ENCODE measurements at regions not wholly inside any gene's neighbourhood (a gene's known extent, or its start where the extent isn't known, plus 50 kb on each side); places are given as distances from the start of the nearest gene placed in this dataset.

DNA sequence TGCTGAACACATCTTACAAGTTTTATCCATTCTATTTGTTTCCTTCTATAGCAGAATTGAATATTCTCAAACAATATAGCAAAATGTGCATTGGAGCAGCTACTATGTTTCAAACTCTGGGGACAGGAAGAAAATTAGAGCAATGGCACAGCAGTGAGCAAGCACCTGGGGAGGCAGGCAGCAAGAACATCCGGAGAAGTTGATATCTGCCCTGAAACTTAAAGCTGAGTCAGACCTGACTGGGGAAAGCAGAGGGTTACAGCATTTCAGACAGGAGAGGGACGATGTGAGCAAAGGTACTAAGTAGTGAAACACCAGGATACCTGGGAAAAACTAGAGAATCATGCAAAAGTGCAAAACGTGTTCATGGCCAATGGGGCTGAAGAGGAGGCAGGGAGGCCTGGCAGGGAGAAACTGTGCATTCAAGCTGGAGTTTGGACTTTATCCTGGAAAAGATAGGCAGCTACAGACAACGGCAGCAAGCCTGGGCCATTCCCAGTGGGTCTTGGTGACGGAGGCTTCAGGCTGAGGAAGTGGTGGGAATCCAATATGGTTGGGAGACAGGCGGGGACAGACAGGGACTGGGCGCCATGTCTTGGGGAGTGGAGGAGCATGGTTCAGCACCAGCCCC, 118.0 kb upstream of the CDKN3 start:
- intact Hi-C loops (cut with DNase I), result no loop called here
- no peaks in the 10 kb centered on the region for H3K9me3 ChIP-seq
- WGBS, 2 donors, result 82 to 91% methylated on average over 7 of the region's 7 CpGs
- no peak overlapping the region for H3K4me3 ChIP-seq
- H3K36me3 ChIP-seq, result no peaks in the 10 kb centered on the region
- no peaks in the 10 kb centered on the region for H3K4me1 ChIP-seq
- DNase-seq, result no peak
- H3K27ac ChIP-seq, result no peak overlapping the region
- H3K27me3 ChIP-seq, result no peaks in the 10 kb centered on the region
- TF ChIP-seq EP300 (IDR thresholded peaks at IDR 0.05), result no peak
- TF ChIP-seq POLR2AphosphoS5 (IDR thresholded peaks at IDR 0.05), result no peak

GRCh38 chr14:54282849-54283248, 114.0 kb upstream of the CDKN3 start:
- no peaks in the 10 kb centered on the region for H3K36me3 ChIP-seq
- H3K4me1 ChIP-seq, result no peaks in the 10 kb centered on the region
- no peaks in the 10 kb centered on the region for H3K27me3 ChIP-seq
- DNase-seq, result no peak
- H3K27ac ChIP-seq, result no peak overlapping the region
- no peaks in the 10 kb centered on the region for H3K9me3 ChIP-seq
- intact Hi-C loops (cut with DNase I), result no loop called here
- no peak overlapping the region for H3K4me3 ChIP-seq
- TF ChIP-seq POLR2A (IDR thresholded peaks at IDR 0.05) (no peak), CTCF (IDR thresholded peaks at IDR 0.05) (no peak), EP300 (IDR thresholded peaks at IDR 0.05) (no peak), POLR2AphosphoS5 (IDR thresholded peaks at IDR 0.05) (no peak)
- WGBS, 2 donors, result 82 to 84% methylated on average over 2 of the region's 2 CpGs

DNA sequence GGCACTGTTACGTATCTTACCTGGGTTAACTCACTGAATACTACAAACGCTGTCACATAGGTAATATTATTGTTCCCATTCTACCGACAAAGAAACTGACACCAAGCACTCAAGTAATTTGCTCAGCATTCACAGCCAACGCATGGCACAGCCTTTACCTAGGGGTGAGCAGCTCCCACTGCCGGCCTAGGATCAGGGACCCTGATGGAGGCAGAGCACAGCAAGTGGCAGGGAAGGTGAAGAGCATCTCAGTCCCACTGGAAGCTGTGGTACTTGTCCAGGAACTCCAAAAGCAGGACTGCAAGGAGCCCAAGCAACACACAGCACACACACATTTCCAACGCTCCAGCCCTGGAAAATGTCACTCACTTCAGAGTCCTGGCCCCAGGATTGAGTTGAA, 111.8 kb upstream of the CDKN3 start:
- intact Hi-C loops (cut with DNase I), result no loop called here
- TF ChIP-seq POLR2A (IDR thresholded peaks at IDR 0.05) (no peak), CTCF (IDR thresholded peaks at IDR 0.05) (no peak), EP300 (IDR thresholded peaks at IDR 0.05) (no peak), POLR2AphosphoS5 (IDR thresholded peaks at IDR 0.05) (no peak)
- no peaks in the 10 kb centered on the region for H3K27me3 ChIP-seq
- no peaks in the 10 kb centered on the region for H3K9me3 ChIP-seq
- 92 to 93% methylated on average over 6 of the region's 6 CpGs for WGBS, 2 donors
- DNase-seq, result no peak
- no peak overlapping the region for H3K4me3 ChIP-seq
- no peaks in the 10 kb centered on the region for H3K36me3 ChIP-seq
- H3K4me1 ChIP-seq, result no peaks in the 10 kb centered on the region
- H3K27ac ChIP-seq, result no peak overlapping the region

DNA sequence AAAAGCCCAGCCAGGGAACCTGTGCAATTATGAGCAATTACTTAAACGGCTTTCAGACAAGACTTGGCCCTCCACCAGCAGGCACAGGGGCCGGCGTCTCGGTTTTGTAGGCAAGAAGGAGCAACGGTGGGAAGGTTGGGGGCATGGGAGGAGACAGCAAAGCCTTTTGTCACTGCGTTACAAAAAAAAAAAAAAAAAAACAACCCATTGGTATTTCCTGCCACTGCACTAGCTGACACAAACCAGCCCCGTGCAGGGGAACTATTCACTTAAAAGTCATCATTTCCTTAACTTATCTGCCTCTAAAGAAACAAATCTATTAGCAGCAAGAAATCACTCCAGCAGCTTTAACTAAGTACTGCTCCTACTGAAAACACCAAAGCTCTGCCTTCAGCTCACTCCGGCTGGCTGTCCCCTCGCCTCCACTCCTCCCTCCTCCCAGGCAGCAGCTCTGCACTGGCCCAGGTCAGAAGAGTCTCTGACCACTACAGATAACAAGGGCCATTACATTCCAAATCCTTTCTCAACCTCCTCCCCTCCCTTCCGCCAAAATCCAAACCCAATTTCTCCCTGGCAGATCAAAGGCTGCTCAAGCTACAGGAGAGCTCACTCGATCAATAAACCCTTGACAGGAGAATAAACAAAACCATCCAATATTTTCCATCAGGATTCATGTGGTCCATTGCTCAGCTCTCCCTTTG, 105.2 kb upstream of the CDKN3 start:
- WGBS, 2 donors, result 38 to 60% methylated on average over 11 of the region's 11 CpGs
- TF ChIP-seq CTCF (IDR thresholded peaks at IDR 0.05) (no peak), POLR2AphosphoS5 (IDR thresholded peaks at IDR 0.05) (no peak), EP300 (IDR thresholded peaks at IDR 0.05) (no peak), POLR2A (IDR thresholded peaks at IDR 0.05) (no peak)
- Histone ChIP-seq H3K4me1 (peaks cover 0 to 4% (median 0%) of the 10 kb centered on the region in 4 donors), H3K9me3 (peaks cover 0 to 1% (median 0%) of the 10 kb centered on the region in 4 donors), H3K4me3 (no peak overlapping the region), H3K27me3 (no peaks in the 10 kb centered on the region), H3K36me3 (no peaks in the 10 kb centered on the region), H3K27ac (no peak overlapping the region)
- intact Hi-C loops (cut with DNase I), result no loop called here
- DNase-seq, result no peak

DNA sequence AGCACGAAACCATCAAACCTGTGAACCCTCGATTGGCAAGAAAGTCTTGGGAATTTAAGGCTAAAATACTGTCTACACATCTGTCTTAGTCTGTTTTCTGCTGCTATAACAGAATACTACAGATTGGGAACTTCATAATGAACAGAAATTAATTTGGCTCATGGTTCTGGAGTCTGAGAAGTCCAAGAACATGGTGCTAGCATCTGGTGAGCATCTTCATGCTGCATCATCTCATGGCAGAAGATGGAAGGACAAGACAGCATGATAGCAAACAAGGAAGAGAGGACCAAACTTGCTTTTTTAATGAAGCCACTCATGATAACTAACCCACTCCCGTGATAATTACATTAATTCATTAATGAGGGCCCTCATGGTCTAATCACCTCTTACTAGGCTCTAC, 102.0 kb upstream of the CDKN3 start:
- TF ChIP-seq POLR2A (IDR thresholded peaks at IDR 0.05) (no peak), EP300 (IDR thresholded peaks at IDR 0.05) (no peak), CTCF (IDR thresholded peaks at IDR 0.05) (no peak), POLR2AphosphoS5 (IDR thresholded peaks at IDR 0.05) (no peak)
- Histone ChIP-seq H3K9me3 (peaks cover 0 to 1% (median 0%) of the 10 kb centered on the region in 4 donors), H3K4me1 (peaks cover 0 to 9% (median 2%) of the 10 kb centered on the region in 4 donors), H3K27ac (no peak overlapping the region), H3K27me3 (no peaks in the 10 kb centered on the region), H3K36me3 (no peaks in the 10 kb centered on the region), H3K4me3 (no peak overlapping the region)
- WGBS, 2 donors, result 91% methylated on average over 3 of the region's 3 CpGs
- intact Hi-C loops (cut with DNase I), result no loop called here
- DNase-seq, result no peak
